GM12864 (cell line): ENCODE measurements at regions not wholly inside any gene's neighbourhood (a gene's known extent, or its start where the extent isn't known, plus 50 kb on each side); places are given as distances from the start of the nearest gene placed in this dataset.

ENCODE experiments used
- DNase-seq: peaks from one replicate; pipeline ENCODE4 v3.0.0-alpha.2; 2011; ENCODE audit warnings: low read depth
- H3K4me3 ChIP-seq: 2 replicates; pipeline ENCODE4 v1.5.1; 2011; ENCODE audit warnings: mild to moderate bottlenecking, low read depth, low read length, control low read depth
- TF ChIP-seq, protein P1 (sequence below): IDR thresholded peaks from 2 replicates; pipeline ENCODE4 v1.5.1; 2011; ENCODE audit warnings: low read depth, mild to moderate bottlenecking, moderate library complexity, low read length, control low read depth, inconsistent platforms; ENCODE audit errors: missing control alignments

DNA sequence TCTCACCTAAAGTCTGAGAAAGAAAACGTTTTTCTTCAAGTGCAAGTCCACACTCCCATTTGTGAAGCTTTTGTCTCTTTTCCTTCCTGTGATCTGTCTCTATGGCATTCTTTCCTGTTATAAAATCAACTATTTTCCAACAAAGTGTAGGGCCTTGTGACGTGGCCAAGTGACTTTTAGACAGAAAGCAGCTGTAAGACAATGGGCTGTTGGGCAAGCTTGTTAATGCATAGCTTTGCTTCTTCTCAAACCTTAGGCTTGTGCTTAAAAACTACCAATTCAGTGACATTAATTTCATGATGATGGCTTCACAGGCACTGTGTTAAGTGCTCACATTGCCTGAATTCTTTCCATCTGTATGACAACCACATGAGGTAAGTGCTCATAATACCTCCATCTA, 83.5 kb downstream of the VCY1B start:
- TF ChIP-seq, protein P1, sequence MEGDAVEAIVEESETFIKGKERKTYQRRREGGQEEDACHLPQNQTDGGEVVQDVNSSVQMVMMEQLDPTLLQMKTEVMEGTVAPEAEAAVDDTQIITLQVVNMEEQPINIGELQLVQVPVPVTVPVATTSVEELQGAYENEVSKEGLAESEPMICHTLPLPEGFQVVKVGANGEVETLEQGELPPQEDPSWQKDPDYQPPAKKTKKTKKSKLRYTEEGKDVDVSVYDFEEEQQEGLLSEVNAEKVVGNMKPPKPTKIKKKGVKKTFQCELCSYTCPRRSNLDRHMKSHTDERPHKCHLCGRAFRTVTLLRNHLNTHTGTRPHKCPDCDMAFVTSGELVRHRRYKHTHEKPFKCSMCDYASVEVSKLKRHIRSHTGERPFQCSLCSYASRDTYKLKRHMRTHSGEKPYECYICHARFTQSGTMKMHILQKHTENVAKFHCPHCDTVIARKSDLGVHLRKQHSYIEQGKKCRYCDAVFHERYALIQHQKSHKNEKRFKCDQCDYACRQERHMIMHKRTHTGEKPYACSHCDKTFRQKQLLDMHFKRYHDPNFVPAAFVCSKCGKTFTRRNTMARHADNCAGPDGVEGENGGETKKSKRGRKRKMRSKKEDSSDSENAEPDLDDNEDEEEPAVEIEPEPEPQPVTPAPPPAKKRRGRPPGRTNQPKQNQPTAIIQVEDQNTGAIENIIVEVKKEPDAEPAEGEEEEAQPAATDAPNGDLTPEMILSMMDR: no peak
- DNase-seq: no peak
- H3K4me3 ChIP-seq: no peak overlapping the region

DNA sequence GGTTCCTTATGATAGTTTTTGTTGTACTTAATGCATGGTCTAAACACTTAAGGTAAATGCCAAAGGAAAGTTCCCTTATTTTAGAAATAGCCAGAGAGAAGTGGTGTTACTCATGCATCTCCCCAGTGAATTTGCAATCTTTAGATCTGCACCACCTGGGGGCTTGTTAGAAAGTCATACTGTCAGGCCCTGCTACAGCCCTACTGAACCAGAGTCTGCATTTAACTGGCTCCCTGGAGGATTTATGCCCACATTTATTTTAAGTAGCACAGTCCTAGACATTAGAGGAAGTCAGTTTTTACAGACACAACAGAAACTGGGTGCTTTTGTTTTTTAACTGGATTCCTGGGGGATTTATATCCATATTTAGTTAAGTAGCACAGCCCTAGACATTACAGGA, 89.6 kb downstream of the VCY1B start:
- DNase-seq: no peak
- TF ChIP-seq, protein P1: no peak
- H3K4me3 ChIP-seq: no peak overlapping the region

DNA sequence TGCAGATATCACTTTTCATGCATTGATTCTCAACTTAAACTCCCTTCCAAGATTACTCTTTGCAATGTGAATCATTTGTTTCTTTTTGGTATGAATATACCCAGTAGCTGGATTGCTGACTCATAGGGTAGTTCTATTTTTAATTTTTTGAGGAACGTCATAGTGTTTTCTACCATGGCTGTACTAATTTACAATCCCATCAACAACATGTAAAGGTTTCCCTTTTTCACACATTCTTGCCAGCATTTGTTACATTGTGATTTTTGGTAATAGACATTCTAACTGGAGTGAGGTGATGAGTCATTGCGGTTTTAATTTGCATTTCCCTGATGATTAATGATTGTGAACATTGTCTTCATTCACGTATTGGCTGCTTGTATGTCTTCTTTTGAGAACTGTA, 126.7 kb downstream of the VCY1B start:
- TF ChIP-seq, protein P1: no peak
- no peak overlapping the region for H3K4me3 ChIP-seq
- no peak for DNase-seq

DNA sequence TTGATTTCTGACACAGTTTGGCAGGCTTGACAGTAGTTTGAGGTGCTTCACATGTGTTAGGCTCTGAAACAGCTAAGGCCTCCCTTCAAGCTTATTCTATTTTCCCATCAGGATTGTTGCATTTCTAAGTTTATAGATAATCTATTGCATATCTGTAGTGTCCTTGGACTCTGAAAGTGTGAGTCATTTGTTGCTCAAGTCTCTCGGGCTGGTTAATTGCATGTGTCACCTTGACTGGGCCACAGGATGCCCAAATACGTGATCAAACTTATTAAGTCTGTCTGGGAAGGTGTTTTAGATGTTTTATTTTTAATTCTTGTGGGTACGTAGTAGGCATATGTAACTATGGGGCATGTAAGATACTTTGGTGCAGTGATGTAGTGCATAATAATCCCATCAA, 166.0 kb downstream of the VCY1B start:
- TF ChIP-seq, protein P1: no peak
- DNase-seq: no peak

DNA sequence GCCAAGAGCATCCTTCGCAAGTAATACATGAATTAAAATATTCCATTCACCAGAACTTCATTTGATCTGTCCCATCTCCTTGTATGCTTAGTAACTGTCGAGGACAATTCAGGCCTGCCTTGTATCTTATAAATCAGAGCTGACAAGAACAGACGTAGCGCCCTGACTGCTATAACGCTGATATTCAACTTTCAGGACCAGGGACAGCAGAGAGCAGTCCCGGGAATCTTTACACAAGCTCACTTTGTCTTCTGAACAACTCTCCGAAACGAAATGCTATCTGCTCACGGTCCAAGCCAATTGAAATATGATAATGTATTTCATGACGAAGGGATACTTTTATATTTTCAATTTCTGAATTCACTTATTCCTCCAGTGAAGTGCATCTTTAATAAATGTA, 175.7 kb downstream of the VCY1B start:
- DNase-seq: no peak
- TF ChIP-seq, protein P1: no peak
- H3K4me3 ChIP-seq: no peak overlapping the region

More for the DNA sequence above, 166.0 kb downstream of the VCY1B start:
- H3K4me3 ChIP-seq: no peak overlapping the region

DNA sequence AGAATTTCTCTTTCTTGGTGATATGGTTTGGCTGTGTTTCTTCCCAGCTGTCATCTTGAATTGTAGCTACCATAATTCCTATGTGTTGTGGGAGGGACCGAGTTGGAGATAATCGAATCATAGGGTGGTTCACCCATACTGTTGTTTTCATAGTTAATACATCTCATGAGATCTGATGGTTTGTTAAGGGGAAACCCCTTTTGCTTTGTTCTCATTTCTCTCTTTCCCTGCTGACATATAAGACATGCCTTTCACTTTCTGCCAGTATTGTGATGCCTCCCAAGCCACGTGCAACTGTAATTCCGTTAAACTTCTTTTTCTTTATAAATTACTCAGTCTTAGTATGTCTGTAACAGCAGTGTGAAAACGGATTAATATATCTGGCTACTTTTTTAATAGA, 179.0 kb downstream of the VCY1B start:
- no peak for DNase-seq
- H3K4me3 ChIP-seq: no peak overlapping the region
- TF ChIP-seq, protein P1: no peak

DNA sequence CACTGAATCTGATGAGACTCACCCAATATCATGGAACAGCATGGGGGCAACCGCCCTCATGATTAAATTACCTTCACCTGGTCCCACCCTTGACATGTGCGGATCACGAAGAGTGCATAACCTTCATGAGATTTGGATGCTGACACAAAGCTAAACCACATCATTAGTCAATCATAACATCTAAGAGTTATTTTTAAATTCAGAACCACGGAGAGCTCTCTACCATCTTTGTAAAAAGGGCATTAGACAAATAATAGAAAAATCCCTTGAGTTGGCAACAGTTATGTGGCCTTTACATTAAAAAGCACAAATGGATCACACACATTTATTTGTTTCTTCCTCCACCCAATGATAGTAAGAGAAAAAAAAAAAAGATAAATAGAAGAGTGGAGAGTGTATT, 182.2 kb downstream of the VCY1B start:
- TF ChIP-seq, protein P1: no peak
- H3K4me3 ChIP-seq: no peak overlapping the region
- DNase-seq: no peak
